BLaER1 treated with 17β-estradiol and CSF1 and Interleukin-3, amounts not matched to agents 10 nM and 100 nM (cell line): ENCODE measurements at regions not wholly inside any gene's neighbourhood (a gene's known extent, or its start where the extent isn't known, plus 50 kb on each side); places are given as distances from the start of the nearest gene placed in this dataset.
"Not testable (repeated sequence)": the region's sequence is repeated elsewhere in the genome, so short reads cannot be mapped to it uniquely, and the experiment has no call there.

Experiments used
- H3K27ac ChIP-seq, 11 experiments: shearing (Covaris generic); formaldehyde crosslinking; 2 replicates each; pipeline ENCODE4 v1.8.1; 2022
- H3K27me3 ChIP-seq, 11 experiments: shearing (Covaris generic); formaldehyde crosslinking; 2 replicates each; pipeline ENCODE4 v1.8.1; 2022
- H3K36me3 ChIP-seq, 11 experiments: shearing (Covaris generic); formaldehyde crosslinking; 2 replicates each; pipeline ENCODE4 v1.8.1; 2022
- H3K4me1 ChIP-seq, 10 experiments: shearing (Covaris generic); formaldehyde crosslinking; 2 replicates each; pipeline ENCODE4 v1.8.1; 2022
- H3K4me2 ChIP-seq, 11 experiments: shearing (Covaris generic); formaldehyde crosslinking; 2 replicates each; pipeline ENCODE4 v1.8.1; 2022
- H3K4me3 ChIP-seq, 10 experiments: shearing (Covaris generic); formaldehyde crosslinking; 2 replicates each; pipeline ENCODE4 v1.8.1; 2022
- H3K9ac ChIP-seq, 11 experiments: shearing (Covaris generic); formaldehyde crosslinking; 2 replicates each; pipeline ENCODE4 v1.8.1; 2022
- H3K9me3 ChIP-seq, 11 experiments: shearing (Covaris generic); formaldehyde crosslinking; replicated peaks in 1 of 11; 2 replicates each; pipeline ENCODE4 v1.8.1; 2022
- H4K20me1 ChIP-seq, 11 experiments: shearing (Covaris generic); formaldehyde crosslinking; 2 replicates each; pipeline ENCODE4 v1.8.1; 2022
- Cebpa-rat ChIP-seq, 11 experiments: shearing (Covaris generic); IDR thresholded peaks; 2 replicates each; pipeline ENCODE4 v1.8.1; 2022

- TF ChIP-seq Cebpa-rat (IDR thresholded peaks at IDR 0.05) = no peak
- Histone ChIP-seq H3K4me2 (no peak overlapping the region), H3K27ac (no peak overlapping the region), H3K9me3 (no peaks in the 10 kb centered on the region), H3K27me3 (no peaks in the 10 kb centered on the region), H4K20me1 (no peaks in the 10 kb centered on the region), H3K4me3 (no peak overlapping the region), H3K4me1 (no peaks in the 10 kb centered on the region), H3K9ac (no peak overlapping the region), H3K36me3 (no peaks in the 10 kb centered on the region)
Observed at GRCh38 chr10:64771253-64772050, 1250.3 kb downstream of the REEP3 start.

- H3K27ac ChIP-seq = no peak overlapping the region
- no peaks in the 10 kb centered on the region for H4K20me1 ChIP-seq
- H3K27me3 ChIP-seq = no peaks in the 10 kb centered on the region
- H3K9ac ChIP-seq = no peak overlapping the region
- H3K36me3 ChIP-seq = no peaks in the 10 kb centered on the region
- no peak for TF ChIP-seq Cebpa-rat (IDR thresholded peaks at IDR 0.05)
- no peak overlapping the region for H3K4me3 ChIP-seq
- no peak overlapping the region for H3K4me2 ChIP-seq
- H3K4me1 ChIP-seq = no peaks in the 10 kb centered on the region
- no peaks in the 10 kb centered on the region for H3K9me3 ChIP-seq
Observed at GRCh38 chr10:64773357-64773756, 1252.2 kb downstream of the REEP3 start.

GRCh38 chr10:64784451-64784850 is 1263.2 kb downstream of the REEP3 start:
- H3K4me1 ChIP-seq, H3K4me2 ChIP-seq, H3K4me3 ChIP-seq, H3K36me3 ChIP-seq, H3K27me3 ChIP-seq, H3K27ac ChIP-seq, H4K20me1 ChIP-seq, H3K9ac ChIP-seq: not testable (repeated sequence)
- H3K9me3 ChIP-seq = peaks cover 10 to 22% (median 19%) of the 10 kb centered on the region in 11 experiments

DNA sequence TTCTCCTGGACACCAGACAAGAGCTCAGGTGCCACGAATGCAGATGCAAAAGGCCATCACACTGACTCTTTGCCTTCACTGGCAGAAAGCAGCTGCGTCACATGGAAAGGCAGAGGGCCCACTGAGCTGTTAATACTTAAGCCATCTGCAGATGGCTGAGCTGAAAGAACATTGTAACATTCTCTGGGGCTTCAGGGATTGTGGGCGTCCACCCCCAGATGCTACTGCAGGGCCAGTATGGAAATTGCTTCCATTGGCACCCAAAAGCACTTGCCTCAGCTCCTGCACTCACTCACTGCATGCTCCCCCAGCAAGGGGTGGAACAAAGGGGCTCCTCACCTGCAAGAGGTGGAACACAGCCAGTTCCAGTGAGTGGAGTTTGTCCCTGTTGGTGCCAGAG is 1264.6 kb downstream of the REEP3 start:
- H3K4me1 ChIP-seq = no peaks in the 10 kb centered on the region

GRCh38 chr10:64786989-64787388 is 1265.8 kb downstream of the REEP3 start:
- no peaks in the 10 kb centered on the region for H3K27me3 ChIP-seq
- H3K9me3 ChIP-seq = peaks cover 10 to 22% (median 19%) of the 10 kb centered on the region in 11 experiments
- TF ChIP-seq Cebpa-rat (IDR thresholded peaks at IDR 0.05) = no peak
- H3K4me1 ChIP-seq = no peaks in the 10 kb centered on the region
- no peak overlapping the region for H3K4me2 ChIP-seq
- no peaks in the 10 kb centered on the region for H3K36me3 ChIP-seq
- no peak overlapping the region for H3K27ac ChIP-seq
- no peak overlapping the region for H3K4me3 ChIP-seq
- H3K9ac ChIP-seq = no peak overlapping the region
- no peaks in the 10 kb centered on the region for H4K20me1 ChIP-seq

More for the DNA sequence above, 1264.6 kb downstream of the REEP3 start:
- Histone ChIP-seq H3K9ac (no peak overlapping the region), H3K4me3 (no peak overlapping the region), H4K20me1 (no peaks in the 10 kb centered on the region), H3K4me2 (no peak overlapping the region), H3K36me3 (no peaks in the 10 kb centered on the region), H3K27me3 (no peaks in the 10 kb centered on the region), H3K9me3 (peaks cover 10 to 22% (median 19%) of the 10 kb centered on the region in 11 experiments), H3K27ac (no peak overlapping the region)
- TF ChIP-seq Cebpa-rat (IDR thresholded peaks at IDR 0.05) = no peak

DNA sequence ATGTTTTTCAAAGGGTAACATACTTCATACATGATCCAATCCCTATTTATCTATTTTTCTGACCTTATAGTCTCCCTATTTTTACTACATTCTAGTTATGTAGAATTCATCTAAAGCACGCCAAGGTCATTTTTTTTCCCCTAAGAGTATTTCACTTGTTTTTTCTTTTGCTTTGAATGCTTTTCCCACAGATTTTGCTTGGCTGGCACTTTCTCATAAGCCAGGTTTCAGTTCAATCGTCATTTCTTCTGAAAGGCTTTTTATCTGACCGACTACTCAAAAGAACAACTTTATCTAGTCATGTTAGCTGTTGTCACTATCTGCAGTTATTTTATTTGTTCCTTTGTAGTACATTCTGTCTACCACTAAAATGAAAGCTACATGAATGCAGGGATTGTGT is 1274.6 kb downstream of the REEP3 start:
- no peak overlapping the region for H3K27ac ChIP-seq
- H3K4me1 ChIP-seq = no peaks in the 10 kb centered on the region
- H3K9me3 ChIP-seq = no peaks in the 10 kb centered on the region
- no peak overlapping the region for H3K4me3 ChIP-seq
- H3K36me3 ChIP-seq = no peaks in the 10 kb centered on the region
- TF ChIP-seq Cebpa-rat (IDR thresholded peaks at IDR 0.05) = no peak
- H4K20me1 ChIP-seq = no peaks in the 10 kb centered on the region
- no peak overlapping the region for H3K4me2 ChIP-seq
- H3K9ac ChIP-seq = no peak overlapping the region
- H3K27me3 ChIP-seq = no peaks in the 10 kb centered on the region

- Histone ChIP-seq H3K4me2 (no peak overlapping the region), H3K4me3 (no peak overlapping the region), H3K9me3 (no peaks in the 10 kb centered on the region), H4K20me1 (no peaks in the 10 kb centered on the region), H3K9ac (no peak overlapping the region), H3K27ac (no peak overlapping the region), H3K36me3 (no peaks in the 10 kb centered on the region), H3K27me3 (no peaks in the 10 kb centered on the region), H3K4me1 (no peaks in the 10 kb centered on the region)
- TF ChIP-seq Cebpa-rat (IDR thresholded peaks at IDR 0.05) = no peak
Observed at GRCh38 chr10:64798297-64798696, 1277.1 kb downstream of the REEP3 start.

GRCh38 chr10:64808233-64808632 is 1287.0 kb downstream of the REEP3 start:
- H3K4me3 ChIP-seq, H3K27me3 ChIP-seq, H3K36me3 ChIP-seq, H3K4me2 ChIP-seq, H4K20me1 ChIP-seq, H3K9ac ChIP-seq, H3K27ac ChIP-seq: not testable (repeated sequence)
- peaks cover 0 to 10% (median 7%) of the 10 kb centered on the region in 10 experiments; a peak in 12 of 20 replicates for H3K4me1 ChIP-seq
- H3K9me3 ChIP-seq = peaks cover 4 to 24% (median 9%) of the 10 kb centered on the region in 11 experiments; a peak in 17 of 22 replicates

GRCh38 chr10:64810046-64810445 is 1288.8 kb downstream of the REEP3 start:
- H3K27ac ChIP-seq = peak overlapping the region in 7 of 11 experiments; percentile 18 to 59 (median 39); a peak in 10 of 22 replicates
- H4K20me1 ChIP-seq, H3K36me3 ChIP-seq, H3K4me3 ChIP-seq, H3K27me3 ChIP-seq, H3K9ac ChIP-seq: not testable (repeated sequence)
- peaks cover 4 to 24% (median 9%) of the 10 kb centered on the region in 11 experiments; a peak in 17 of 22 replicates for H3K9me3 ChIP-seq
- peak overlapping the region in 9 of 11 experiments; percentile 2 to 34 (median 23); a peak in 10 of 22 replicates for H3K4me2 ChIP-seq
- peaks cover 0 to 10% (median 7%) of the 10 kb centered on the region in 10 experiments; a peak in 12 of 20 replicates for H3K4me1 ChIP-seq

GRCh38 chr10:64813391-64813790 is 1292.2 kb downstream of the REEP3 start:
- no peak overlapping the region for H3K27ac ChIP-seq
- H3K4me2 ChIP-seq = no peak overlapping the region
- TF ChIP-seq Cebpa-rat (IDR thresholded peaks at IDR 0.05) = no peak
- H3K4me1 ChIP-seq = peaks cover 0 to 10% (median 7%) of the 10 kb centered on the region in 10 experiments; a peak in 12 of 20 replicates
- no peaks in the 10 kb centered on the region for H4K20me1 ChIP-seq
- no peak overlapping the region for H3K9ac ChIP-seq
- H3K9me3 ChIP-seq = peaks cover under 1 to 15% (median 3%) of the 10 kb centered on the region in 11 experiments; a peak in 17 of 22 replicates
- H3K27me3 ChIP-seq = no peaks in the 10 kb centered on the region
- H3K36me3 ChIP-seq = no peaks in the 10 kb centered on the region
- H3K4me3 ChIP-seq = no peak overlapping the region
